AG04450 (cell line): ENCODE measurements at regions not wholly inside any gene's neighbourhood (a gene's known extent, or its start where the extent isn't known, plus 50 kb on each side); places are given as distances from the start of the nearest gene placed in this dataset.

Experiments used
- CTCF ChIA-PET: fragments of 300-600, 350-600 bp; formaldehyde crosslinking; extraction: SDS; loops from one replicate; lab custom pipeline; 2022; ENCODE audit warnings: antibody characterized with exemption, inconsistent platforms; lab: Charles Lee
- POLR2A ChIA-PET: fragments of 350-600 bp; formaldehyde crosslinking; extraction: SDS; loops from one replicate; lab custom pipeline; 2021; ENCODE audit warnings: antibody characterized with exemption, inconsistent platforms; lab: Yijun Ruan, JAX
- DNase-seq: peaks from one replicate; pipeline ENCODE4 v3.0.0-alpha.2; 2011; ENCODE audit warnings: low read depth, low spot score
- H3K27ac ChIP-seq: one replicate; pipeline ENCODE4 v1.5.1; 2012; ENCODE audit warnings: low read depth, low read length, control low read depth
- H3K27me3 ChIP-seq: one replicate; pipeline ENCODE4 v1.6.0; 2012; ENCODE audit warnings: low read length; ENCODE audit not compliant: control insufficient read depth, insufficient read depth
- H3K4me3 ChIP-seq: 2 replicates; pipeline ENCODE4 v1.5.1; 2011; ENCODE audit warnings: mild to moderate bottlenecking, low read depth, low read length, control low read depth
- H3K9me3 ChIP-seq: 2 replicates; pipeline ENCODE4 v1.5.1; 2012; ENCODE audit warnings: low read length; ENCODE audit not compliant: control insufficient read depth, insufficient read depth
- CTCF ChIP-seq: IDR thresholded peaks from 2 replicates; pipeline ENCODE4 v1.5.1; 2011; ENCODE audit warnings: low read depth, low read length, control low read depth, inconsistent platforms

GRCh38 chr12:92650228-92650822 is 52.5 kb upstream of the PLEKHG7 start:
- H3K4me3 ChIP-seq, result no peak overlapping the region
- no peak for TF ChIP-seq CTCF
- no peak overlapping the region for H3K27ac ChIP-seq
- peaks cover 2% of the 10 kb centered on the region for H3K27me3 ChIP-seq
- no peaks in the 10 kb centered on the region for H3K9me3 ChIP-seq
- ChIA-PET POLR2A (no interaction called here), CTCF (interaction anchor here (0.6 to 4.5 kb wide), 9 partner anchors 12 to 1289 kb away, joined by 3 to 47 read pairs (median 6); partner anchors contain the start of gene BTG1)
- DNase-seq, result no peak

- ChIA-PET POLR2A (interaction anchor here (0.7 kb wide), 1 partner anchor 504 kb away, joined by 4 read pairs; the partner anchor contains the start of gene BTG1), CTCF (interaction anchor here (0.5 to 4.5 kb wide), 19 partner anchors 11 to 1288 kb away, joined by 3 to 47 read pairs (median 3); partner anchors contain the start of gene BTG1)
- no peak overlapping the region for H3K4me3 ChIP-seq
- H3K27me3 ChIP-seq, result peaks cover 2% of the 10 kb centered on the region
- peak; percentile 76 for DNase-seq
- peak; percentile 84 for TF ChIP-seq CTCF
- no peaks in the 10 kb centered on the region for H3K9me3 ChIP-seq
- H3K27ac ChIP-seq, result no peak overlapping the region
Measured at GRCh38 chr12:92649511-92650227, 53.1 kb upstream of the PLEKHG7 start.

- ChIA-PET CTCF (interaction anchor here (0.8 to 4.5 kb wide), 12 partner anchors 10 to 1287 kb away, joined by 3 to 47 read pairs (median 4); partner anchors contain the start of gene BTG1), POLR2A (interaction anchor here (0.7 kb wide), 1 partner anchor 503 kb away, joined by 4 read pairs; the partner anchor contains the start of gene BTG1)
- no peak for DNase-seq
- TF ChIP-seq CTCF, result no peak
- H3K27ac ChIP-seq, result no peak overlapping the region
- no peaks in the 10 kb centered on the region for H3K9me3 ChIP-seq
- H3K4me3 ChIP-seq, result no peak overlapping the region
- peaks cover 2% of the 10 kb centered on the region for H3K27me3 ChIP-seq
Measured at GRCh38 chr12:92648242-92649031, 54.4 kb upstream of the PLEKHG7 start.

- no peak for TF ChIP-seq CTCF
- ChIA-PET POLR2A (no interaction called here), CTCF (interaction anchor here (0.6 to 1.5 kb wide), 2 partner anchors 129 to 1259 kb away, joined by 3 to 5 read pairs; no protein-coding TSS in a partner anchor)
- no peak for DNase-seq
- no peak overlapping the region for H3K4me3 ChIP-seq
- no peaks in the 10 kb centered on the region for H3K27me3 ChIP-seq
- H3K9me3 ChIP-seq, result no peaks in the 10 kb centered on the region
- no peak overlapping the region for H3K27ac ChIP-seq
Measured at GRCh38 chr12:92641291-92641690, 61.5 kb upstream of the PLEKHG7 start.
